GM12878 (cell line): ENCODE measurements at regions not wholly inside any gene's neighbourhood (a gene's known extent, or its start where the extent isn't known, plus 50 kb on each side); places are given as distances from the start of the nearest gene placed in this dataset.

Source experiments
- ATAC-seq: fragments of 200-7000 bp; cut with Tn5 transposase; 3 replicates; pipeline ENCODE4 v1.9.1; 2020; ENCODE audit warnings: mild to moderate bottlenecking, moderate library complexity
- BruUV-seq: library from RNA; stranded (reverse); fragments of 400-500 nt; replicated peaks from 2 replicates; lab custom pipeline; 2021; lab: Mats Ljungman, UMichigan
- CTCF ChIA-PET: fragments of 300-600 bp; sonication (Branson Sonifier 250); formaldehyde crosslinking; extraction: SDS; loops from one replicate; lab custom pipeline; 2021; ENCODE audit warnings: inconsistent platforms; lab: Yijun Ruan, JAX
- POLR2A ChIA-PET: fragments of 350-600 bp; formaldehyde crosslinking; extraction: SDS; loops from one replicate; lab custom pipeline; 2021; ENCODE audit warnings: inconsistent platforms; lab: Charles Lee
- RAD21 ChIA-PET: fragments of 300-600 bp; sonication (Branson Sonifier 250); formaldehyde crosslinking; loops from one replicate; lab custom pipeline; 2023; ENCODE audit warnings: antibody characterized with exemption; ENCODE audit not compliant: unreplicated experiment; lab: Charles Lee
- SMC1A ChIA-PET: fragments of 300-600 bp; sonication (Branson Sonifier 250); formaldehyde crosslinking; loops from one replicate; lab custom pipeline; 2023; ENCODE audit not compliant: unreplicated experiment, uncharacterized antibody; lab: Charles Lee
- DNase-seq: peaks from one replicate; pipeline ENCODE4 v3.0.0-alpha.2; 2011; ENCODE audit warnings: low read depth, low spot score
- FAIRE-seq: peaks from 3 replicates; lab custom pipeline; 2011; peaks lifted over from hg19 to GRCh38; lab: Jason Lieb, UNC
- H2AFZ ChIP-seq: 2 replicates; pipeline ENCODE4 v1.6.0; 2011; ENCODE audit warnings: low read depth, low read length, control low read depth; ENCODE audit not compliant: control insufficient read depth
- H3K27ac ChIP-seq: 2 replicates; pipeline ENCODE4 v1.5.1; 2011; ENCODE audit warnings: control low read depth; ENCODE audit not compliant: control insufficient read depth, insufficient read depth
- H3K27me3 ChIP-seq, 2 experiments: replicated peaks in 1 of 2; 2 replicates each; pipeline versions ENCODE4 v1.6.0 to v1.6.1; 2011; ENCODE audit warnings: low read length in 1 of 2; ENCODE audit not compliant: control insufficient read depth in 2 of 2, insufficient read depth in 2 of 2
- H3K36me3 ChIP-seq, 2 experiments: 2 replicates each; pipeline ENCODE4 v1.5.1; 2011; ENCODE audit warnings: low read length in 1 of 2; ENCODE audit not compliant: control insufficient read depth in 2 of 2, insufficient read depth in 2 of 2
- H3K4me1 ChIP-seq: 2 replicates; pipeline ENCODE4 v1.6.1; 2011; ENCODE audit warnings: mild to moderate bottlenecking, low read length, moderate library complexity, mixed read lengths; ENCODE audit not compliant: control insufficient read depth, insufficient read depth
- H3K4me2 ChIP-seq: 2 replicates; pipeline ENCODE4 v1.6.0; 2011; ENCODE audit warnings: control low read depth; ENCODE audit not compliant: control insufficient read depth, insufficient read depth
- H3K4me3 ChIP-seq: fragments of 200-600 bp; sonication (generic); 2 replicates; pipeline ENCODE4 v1.5.1; 2016
- H3K79me2 ChIP-seq: 2 replicates; pipeline ENCODE4 v1.6.0; 2011; ENCODE audit warnings: low read length; ENCODE audit not compliant: control insufficient read depth, insufficient read depth
- H3K9ac ChIP-seq: 2 replicates; pipeline ENCODE4 v1.8.0; 2011; ENCODE audit warnings: low read length, control low read depth, mixed read lengths; ENCODE audit not compliant: control insufficient read depth, insufficient read depth
- H3K9me3 ChIP-seq: replicated peaks from 3 replicates; pipeline ENCODE4 v1.5.1; 2011; ENCODE audit warnings: mild to moderate bottlenecking, low read length; ENCODE audit not compliant: control insufficient read depth, insufficient read depth
- H4K20me1 ChIP-seq: 2 replicates; pipeline ENCODE4 v1.6.0; 2011; ENCODE audit not compliant: control insufficient read depth, insufficient read depth
- ATF7 ChIP-seq: fragments of 450-650 bp; IDR thresholded peaks from 2 replicates; pipeline ENCODE4 v1.6.1; 2016; ENCODE audit warnings: low read depth, mild to moderate bottlenecking
- CTCF ChIP-seq, 3 experiments: IDR thresholded peaks in 2 of 3; conservative IDR thresholded peaks in 1 of 3; 2 replicates each; pipeline ENCODE4 v1.5.1; 2011; ENCODE audit warnings: low read depth in 3 of 3, low read length in 3 of 3, mild to moderate bottlenecking in 3 of 3, control low read depth in 2 of 3, moderate library complexity in 2 of 3, inconsistent platforms in 1 of 3, mixed read lengths in 1 of 3; ENCODE audit not compliant: control insufficient read depth in 2 of 3, insufficient read depth in 1 of 3; ENCODE audit errors: extremely low read depth in 1 of 3
- E2F8 ChIP-seq: fragments of 450-650 bp; IDR thresholded peaks from 2 replicates; pipeline ENCODE4 v1.6.1; 2018; ENCODE audit warnings: mild to moderate bottlenecking, low read depth, moderate library complexity; ENCODE audit not compliant: partially characterized antibody
- MLLT1 ChIP-seq: fragments of 450-650 bp; IDR thresholded peaks from 2 replicates; pipeline ENCODE4 v1.6.1; 2016; ENCODE audit warnings: mild to moderate bottlenecking
- NR2C1 ChIP-seq: fragments of 450-650 bp; IDR thresholded peaks from 2 replicates; pipeline ENCODE4 v1.6.1; 2017; ENCODE audit warnings: antibody characterized with exemption, mild to moderate bottlenecking, moderate library complexity
- NR2C2 ChIP-seq: IDR thresholded peaks from 2 replicates; pipeline ENCODE4 v1.6.1; 2011; ENCODE audit warnings: borderline replicate concordance, low read depth; ENCODE audit not compliant: control insufficient read depth, insufficient read length
- NRF1 ChIP-seq: conservative IDR thresholded peaks from 2 replicates; pipeline ENCODE4 v1.6.1; 2011; ENCODE audit warnings: mild to moderate bottlenecking, low read depth, low read length, improper control_type of control experiment
- RAD21 ChIP-seq: IDR thresholded peaks from 2 replicates; pipeline ENCODE4 v1.6.1; 2011; ENCODE audit warnings: mild to moderate bottlenecking, low read depth, low read length, moderate library complexity; ENCODE audit not compliant: insufficient read depth
- RCOR1 ChIP-seq: conservative IDR thresholded peaks from 2 replicates; pipeline ENCODE4 v1.6.1; 2012; ENCODE audit warnings: low read depth, low read length, improper control_type of control experiment
- ZNF592 ChIP-seq: fragments of 450-650 bp; IDR thresholded peaks from 2 replicates; pipeline ENCODE4 v1.6.1; 2017; ENCODE audit warnings: mild to moderate bottlenecking, moderate library complexity
- WGBS: methylation state at CpG from one replicate; pipeline ENCODE4 v1.1.6; 2016; ENCODE audit warnings: low lambda C conversion rate; ENCODE audit not compliant: insufficient replicate concordance, insufficient coverage; ENCODE audit errors: missing lambda C conversion rate; 5-methylcytosine and 5-hydroxymethylcytosine counted together
- in situ Hi-C: fragments of 300-500 bp; cut with MboI; formaldehyde crosslinking; loops from 9 replicates; pipeline ENCODE4 v1.14.3; 2018; ENCODE audit warnings: mixed read lengths
- intact Hi-C: fragments of 100-400 bp; cut with micrococcal nuclease; formaldehyde crosslinking; loops from one replicate; pipeline ENCODE4 v1.14.2; 2022; ENCODE audit not compliant: unreplicated experiment

GRCh38 chrX:95291561-95291960 lies 1393.1 kb upstream of the DIAPH2 start (continued):
- TF ChIP-seq RCOR1 (no peak), ZNF592 (no peak), NRF1 (no peak), NR2C2 (no peak), ATF7 (no peak), MLLT1 (no peak)

- H3K9me3 ChIP-seq = no peaks in the 10 kb centered on the region
- no peak overlapping the region for H2AFZ ChIP-seq
- H3K4me1 ChIP-seq = no peaks in the 10 kb centered on the region
- POLR2A ChIA-PET = no interaction called here
- no peak overlapping the region for H3K9ac ChIP-seq
- peak; percentile 63 for ATAC-seq
- BruUV-seq = no TSS peak
- CTCF ChIA-PET = interaction anchor here (0.6 to 1.4 kb wide), 8 partner anchors 12 to 443 kb away, joined by 3 to 7 read pairs (median 3); no protein-coding TSS in a partner anchor
- in situ Hi-C loops = no loop called here
- FAIRE-seq = no peak
- H3K4me2 ChIP-seq = no peak overlapping the region
- 25% methylated on average over 4 of the region's 4 CpGs for WGBS
- H3K27me3 ChIP-seq = no peaks in the 10 kb centered on the region
- H4K20me1 ChIP-seq = no peaks in the 10 kb centered on the region
- intact Hi-C loops = no loop called here
- H3K36me3 ChIP-seq = no peaks in the 10 kb centered on the region
- DNase-seq = no peak
- H3K79me2 ChIP-seq = no peaks in the 10 kb centered on the region
- no peak overlapping the region for H3K27ac ChIP-seq
- SMC1A ChIA-PET = interaction anchor here (0.6 to 1.3 kb wide), 2 partner anchors 35 to 444 kb away, joined by 3 to 4 read pairs; no protein-coding TSS in a partner anchor
- RAD21 ChIA-PET = no interaction called here
- H3K4me3 ChIP-seq = no peak overlapping the region
- TF ChIP-seq E2F8 = no peak
- TF ChIP-seq RAD21 = peak; percentile 33; the same call in 1 of the 2 replicates
- peak; percentile 33 to 47 (median 36); a peak in 5 of 6 replicates for TF ChIP-seq CTCF (IDR thresholded peaks at IDR 0.05 in 2 of 3, conservative IDR thresholded peaks at IDR 0.05 in 1 of 3; ENCODE audit: control insufficient read depth in 2 of 3, extremely low read depth in 1 of 3, insufficient read depth in 1 of 3, low read depth in 3 of 3, low read length in 3 of 3)
- TF ChIP-seq NR2C1 = no peak
These were observed 1365.8 kb upstream of the DIAPH2 start for GRCh38 chrX:95318882-95319281.
